HG03460 (cell line): ENCODE measurements at regions not wholly inside any gene's neighbourhood (a gene's known extent, or its start where the extent isn't known, plus 50 kb on each side); places are given as distances from the start of the nearest gene placed in this dataset.

Experiments
- ATAC-seq: cut with Tn5 transposase; IDR thresholded peaks from one replicate; pipeline ENCODE4 v1.9.1; 2021; ENCODE audit not compliant: unreplicated experiment

DNA sequence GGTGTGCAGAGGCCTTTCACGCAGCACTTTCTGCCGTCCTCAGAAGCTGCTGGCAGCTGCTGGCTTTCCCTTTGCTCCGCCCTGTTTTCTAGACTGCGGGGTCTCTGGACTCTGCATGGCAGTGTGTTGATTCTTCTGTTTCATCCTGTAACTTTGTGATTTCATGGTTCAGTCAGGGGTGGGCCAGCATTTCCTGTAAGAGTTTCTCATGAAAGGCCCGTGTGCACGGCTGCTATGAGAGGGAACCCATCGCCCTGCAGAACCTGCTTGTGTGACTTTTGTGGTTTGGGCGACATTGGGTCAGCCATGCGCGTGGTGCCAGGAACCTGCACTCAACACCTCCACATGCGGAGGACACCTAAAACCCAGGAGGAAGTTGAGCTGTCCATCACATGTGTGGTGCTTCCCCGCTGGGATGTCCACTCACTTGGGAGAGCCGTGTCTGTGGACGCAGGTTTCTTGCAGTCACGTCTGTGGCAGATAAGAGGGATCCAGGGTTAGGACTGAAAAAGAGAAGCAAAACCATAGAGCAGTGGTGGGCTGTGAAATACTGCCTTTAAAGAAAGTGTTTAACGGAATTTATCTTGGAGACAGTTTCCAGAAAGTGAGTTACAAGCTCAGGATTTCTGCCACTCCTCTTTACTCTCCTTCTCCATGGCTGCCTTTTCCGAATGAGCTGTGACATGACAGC is 167.3 kb upstream of the ALKAL2 start:
- ATAC-seq = no peak

- no peak for ATAC-seq
Measured at GRCh38 chr2:453132-453531, 165.2 kb upstream of the ALKAL2 start.

DNA sequence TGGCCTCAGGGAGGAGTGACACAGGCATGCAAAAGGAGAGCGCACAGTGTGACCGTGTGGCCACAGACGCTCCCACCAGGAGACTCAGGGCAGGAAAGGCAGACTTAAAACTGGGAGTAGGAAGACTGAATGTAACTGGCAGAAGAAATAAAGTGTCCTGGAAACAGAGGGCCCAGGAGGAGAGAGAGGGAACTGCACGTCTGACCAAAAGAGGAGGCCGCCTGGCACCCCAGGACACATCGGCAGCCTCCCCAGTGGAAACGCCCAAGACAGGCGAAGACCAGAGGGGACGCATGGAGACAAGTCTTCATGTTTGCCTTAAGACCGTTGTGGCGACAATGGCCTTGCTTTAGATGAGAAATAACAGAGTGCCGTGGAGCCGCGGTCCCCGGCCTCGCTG is 163.6 kb upstream of the ALKAL2 start:
- ATAC-seq = no peak

GRCh38 chr2:449246-450067 is 161.6 kb upstream of the ALKAL2 start:
- no peak for ATAC-seq

GRCh38 chr2:447902-448665 is 160.2 kb upstream of the ALKAL2 start:
- no peak for ATAC-seq

DNA sequence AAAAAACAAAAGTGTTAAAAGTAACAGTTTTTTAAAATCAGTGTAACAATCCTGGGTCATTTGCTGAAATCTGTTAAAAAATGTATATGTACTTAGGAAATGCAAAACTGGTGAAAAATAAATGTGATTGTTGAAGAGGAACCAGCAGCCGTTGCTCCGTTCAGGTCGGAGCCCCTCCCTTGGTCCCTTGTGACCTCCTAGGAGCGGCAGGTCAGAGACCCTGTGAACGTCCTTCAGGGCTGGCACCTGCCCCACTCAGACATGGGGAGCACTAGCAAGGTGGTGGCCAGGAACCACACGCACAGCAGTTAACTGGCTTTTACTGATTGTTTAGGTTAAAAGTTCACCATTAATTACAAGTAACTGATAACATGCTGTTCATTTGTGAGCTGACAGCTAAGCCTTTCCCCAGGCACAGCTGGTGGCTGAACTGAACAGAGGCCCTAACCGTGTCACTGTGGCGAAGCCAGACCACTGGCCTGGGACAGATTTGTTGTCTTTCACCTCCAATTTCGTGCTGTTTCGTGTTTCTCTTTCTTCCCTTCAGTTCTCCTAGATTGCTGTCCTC is 159.2 kb upstream of the ALKAL2 start:
- no peak for ATAC-seq

DNA sequence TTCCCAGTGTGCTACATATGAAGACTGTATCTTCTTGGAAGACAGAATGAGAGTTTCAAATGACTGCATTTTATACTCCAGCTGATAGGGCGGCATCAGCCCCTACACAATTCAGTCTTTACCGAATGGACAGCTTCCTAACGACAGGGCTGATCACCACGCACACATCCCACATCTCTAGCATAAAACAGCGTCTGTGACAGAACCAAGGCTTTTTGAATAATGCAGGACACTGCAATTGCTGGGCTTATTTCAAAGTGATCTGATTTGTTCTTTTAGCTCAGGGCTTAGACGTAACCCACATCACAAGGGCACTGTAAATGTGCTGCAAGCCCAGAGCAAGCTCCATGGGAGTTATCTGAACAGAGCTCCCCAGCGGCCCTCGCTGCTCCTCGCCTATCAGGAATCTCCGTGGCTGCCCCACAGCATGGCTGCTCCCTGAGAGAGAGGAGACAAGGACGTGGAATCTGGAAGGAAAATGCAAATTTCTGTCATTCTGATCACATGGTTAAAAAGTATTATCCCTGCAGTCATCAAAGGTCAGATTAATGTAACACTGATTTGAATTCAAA is 158.5 kb upstream of the ALKAL2 start:
- no peak for ATAC-seq

GRCh38 chr2:445896-446295 is 158.0 kb upstream of the ALKAL2 start:
- ATAC-seq = no peak

DNA sequence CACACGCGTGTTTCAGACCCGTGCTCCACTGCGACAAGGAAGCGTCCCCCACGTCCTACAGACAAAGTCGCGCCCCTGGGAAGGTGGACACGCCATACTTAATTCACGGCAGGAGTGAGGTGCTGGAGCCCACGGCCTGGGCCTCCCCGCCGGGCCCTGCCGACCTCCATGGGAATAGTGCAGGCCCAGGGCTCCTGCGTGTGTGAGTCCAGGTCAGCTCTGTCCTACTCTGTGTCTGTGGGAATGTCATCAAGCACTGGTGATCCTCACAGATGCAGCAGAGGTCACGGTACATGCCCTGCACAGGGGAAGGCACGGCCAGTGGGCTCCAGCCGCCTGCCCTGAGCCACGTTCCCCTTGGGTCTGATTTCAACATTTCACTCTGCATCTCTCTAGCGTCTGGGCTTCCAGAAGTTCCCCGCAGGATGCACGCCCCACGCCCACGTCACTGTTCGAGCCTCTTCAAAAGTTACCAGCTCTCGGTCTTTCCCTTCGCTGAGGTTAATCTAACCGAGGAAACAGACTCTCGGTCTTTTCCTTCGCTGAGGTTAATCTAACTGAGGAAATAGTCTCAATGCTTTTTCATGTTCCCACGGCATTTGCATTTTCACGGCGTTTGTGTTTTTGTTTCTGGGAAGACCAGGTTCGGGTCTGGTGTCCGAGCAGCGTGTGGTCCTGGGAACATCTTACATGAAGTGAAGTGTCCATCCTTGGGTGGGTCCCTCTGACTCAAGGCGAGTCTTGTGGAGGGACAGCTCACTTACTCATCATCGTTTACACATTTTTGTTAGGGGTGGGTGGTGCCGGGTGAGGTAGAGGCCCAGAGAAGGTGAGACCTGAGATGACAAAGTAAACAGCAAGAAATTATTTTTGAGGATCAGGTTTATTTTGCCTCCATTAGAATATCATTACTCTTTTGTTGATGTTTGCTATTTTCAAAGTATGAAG is 157.3 kb upstream of the ALKAL2 start:
- no peak for ATAC-seq

DNA sequence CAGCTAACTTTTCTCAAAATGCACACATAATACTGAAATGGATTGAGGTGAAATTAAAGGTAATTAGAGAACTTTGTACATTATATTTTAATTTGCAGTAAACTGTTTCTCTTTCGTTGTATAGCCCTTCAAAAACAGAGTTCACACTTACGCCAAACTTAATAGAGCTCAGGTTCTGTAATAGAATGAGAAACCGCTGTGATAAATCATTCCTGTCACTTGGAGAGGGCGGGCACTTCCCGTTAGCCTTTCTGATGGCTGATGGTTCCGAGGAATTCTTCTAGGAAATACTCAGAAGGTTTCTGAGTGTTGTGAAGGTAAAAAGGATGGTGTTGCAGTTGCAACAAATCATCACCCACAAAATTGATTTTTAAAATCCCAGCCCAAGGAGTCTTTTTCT is 155.8 kb upstream of the ALKAL2 start:
- ATAC-seq = no peak

- ATAC-seq = no peak
Measured at GRCh38 chr2:443216-443615, 155.3 kb upstream of the ALKAL2 start.

- ATAC-seq = no peak
Measured at GRCh38 chr2:441258-442022, 153.5 kb upstream of the ALKAL2 start.

DNA sequence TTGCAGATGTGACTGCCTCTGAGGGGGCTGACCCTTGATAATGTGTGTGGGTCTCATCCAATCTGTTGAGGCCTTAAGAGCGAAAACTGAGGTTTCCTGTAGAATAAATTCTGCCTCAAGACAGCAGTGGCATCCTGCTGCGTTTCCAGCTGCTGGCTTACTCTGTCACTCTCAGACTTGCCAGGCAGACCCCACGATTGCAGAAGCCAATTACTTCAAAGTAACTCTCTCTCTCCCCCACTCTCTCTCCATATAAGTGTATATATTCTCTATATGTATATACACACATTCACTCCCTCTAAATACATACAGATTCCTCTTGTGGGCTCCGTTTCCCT is 152.5 kb upstream of the ALKAL2 start:
- no peak for ATAC-seq

DNA sequence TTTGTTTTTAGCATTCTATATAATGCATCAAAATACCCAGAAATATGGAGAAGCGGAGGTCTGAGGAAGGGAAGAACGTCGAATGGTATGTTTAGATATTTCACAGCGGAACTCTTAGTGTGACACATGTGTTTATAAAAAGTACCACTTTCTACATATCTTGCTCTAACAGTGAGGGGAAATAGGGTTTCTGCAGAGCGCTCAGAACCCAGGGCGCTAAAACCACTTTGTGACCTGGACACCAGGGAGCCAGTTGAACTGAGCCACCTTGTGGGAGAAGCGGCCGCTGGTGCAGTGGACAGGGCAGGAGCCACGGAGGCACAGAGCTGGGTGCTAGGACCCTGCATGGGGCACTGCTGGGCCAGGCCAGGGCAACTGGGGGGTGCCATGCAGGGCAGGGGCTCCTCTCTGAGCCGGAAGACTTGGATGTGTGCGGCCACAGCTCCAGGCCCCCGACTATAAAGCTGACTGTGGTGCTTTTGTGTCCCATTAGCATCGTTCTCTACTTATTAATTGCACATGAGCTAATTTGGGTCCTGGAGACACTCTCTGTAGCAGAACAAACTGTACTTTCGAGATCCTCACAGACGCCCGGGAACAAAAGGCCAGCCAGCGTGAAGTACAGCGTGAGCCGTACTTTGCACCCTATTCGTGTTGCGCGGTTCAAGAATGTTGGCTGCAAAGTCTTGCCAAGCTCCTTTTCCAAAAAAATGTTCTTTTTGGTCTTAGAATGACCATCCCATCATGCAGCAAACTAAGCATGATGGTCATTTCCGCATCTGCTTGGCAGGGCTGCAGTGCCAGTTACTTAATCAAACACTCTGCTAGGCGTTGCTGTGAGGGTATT is 151.9 kb upstream of the ALKAL2 start:
- no peak for ATAC-seq

- ATAC-seq = no peak
Measured at GRCh38 chr2:439077-439476, 151.2 kb upstream of the ALKAL2 start.

- peak; percentile 98 for ATAC-seq
Measured at GRCh38 chr2:437756-438393, 150.0 kb upstream of the ALKAL2 start.

GRCh38 chr2:437180-437579 is 149.3 kb upstream of the ALKAL2 start:
- no peak for ATAC-seq

DNA sequence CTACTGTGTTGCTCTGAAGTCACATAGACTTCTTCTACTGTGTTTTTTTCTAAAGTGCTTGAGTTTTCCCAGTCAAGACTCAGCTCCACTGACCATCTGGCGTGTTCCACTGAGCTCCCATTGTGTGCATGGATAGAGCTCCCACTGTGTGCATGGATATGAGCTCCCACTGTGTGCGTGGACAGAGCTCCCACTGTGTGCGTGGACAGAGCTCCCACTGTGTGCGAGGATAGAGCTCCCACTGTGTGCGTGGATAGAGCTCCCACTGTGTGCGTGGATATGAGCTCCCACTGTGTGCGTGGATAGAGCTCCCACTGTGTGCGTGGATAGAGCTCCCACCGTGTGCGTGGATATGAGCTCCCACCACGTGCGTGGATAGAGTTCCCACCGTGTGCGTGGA is 148.3 kb upstream of the ALKAL2 start:
- no peak for ATAC-seq
